ENCODE measurements at regions not wholly inside any gene's neighbourhood (a gene's known extent, or its start where the extent isn't known, plus 50 kb on each side); places are given as distances from the start of the nearest gene placed in this dataset.

DNA sequence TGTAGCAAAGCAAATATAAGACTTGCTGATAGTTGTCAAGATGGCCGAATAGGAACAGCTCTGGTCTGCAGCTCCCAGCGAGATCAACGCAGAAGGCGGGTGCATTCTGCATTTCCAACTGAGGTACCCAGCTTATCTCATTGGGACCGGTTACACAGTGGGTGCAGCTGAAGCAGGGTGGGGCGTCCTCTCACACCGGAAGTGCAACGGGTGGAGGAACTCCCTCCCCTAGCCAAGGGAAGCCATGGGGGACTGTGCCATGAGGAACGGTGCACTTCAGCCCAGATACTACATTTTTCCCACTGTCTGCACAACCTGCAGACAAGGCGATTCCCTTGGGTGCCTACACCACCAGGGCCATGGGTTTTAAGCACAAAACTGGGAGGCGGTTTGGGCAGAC lies 382.3 kb upstream of the EMCN start:
- Histone ChIP-seq H3K9ac (ENCODE audit: low read length) (no peak overlapping the region), H4K20me1 (ENCODE audit: insufficient read depth, low read length) (no peaks in the 10 kb centered on the region), H2AFZ (ENCODE audit: low read depth, low read length) (no peak overlapping the region), H3K4me3 (ENCODE audit: low read length) (no peak overlapping the region), H3K36me3 (replicated peaks; ENCODE audit: low read depth, low read length) (no peaks in the 10 kb centered on the region), H3K4me2 (ENCODE audit: low read length) (no peak overlapping the region), H3K27ac (ENCODE audit: low read length) (no peak overlapping the region), H3K27me3 (ENCODE audit: low read depth, low read length) (no peaks in the 10 kb centered on the region), H3K9me3 (ENCODE audit: insufficient read depth, low read length) (no peaks in the 10 kb centered on the region), H3K79me2 (ENCODE audit: low read length) (no peaks in the 10 kb centered on the region), H3K4me1 (ENCODE audit: low read length) (peaks cover 8% of the 10 kb centered on the region)
- TF ChIP-seq, protein P1, sequence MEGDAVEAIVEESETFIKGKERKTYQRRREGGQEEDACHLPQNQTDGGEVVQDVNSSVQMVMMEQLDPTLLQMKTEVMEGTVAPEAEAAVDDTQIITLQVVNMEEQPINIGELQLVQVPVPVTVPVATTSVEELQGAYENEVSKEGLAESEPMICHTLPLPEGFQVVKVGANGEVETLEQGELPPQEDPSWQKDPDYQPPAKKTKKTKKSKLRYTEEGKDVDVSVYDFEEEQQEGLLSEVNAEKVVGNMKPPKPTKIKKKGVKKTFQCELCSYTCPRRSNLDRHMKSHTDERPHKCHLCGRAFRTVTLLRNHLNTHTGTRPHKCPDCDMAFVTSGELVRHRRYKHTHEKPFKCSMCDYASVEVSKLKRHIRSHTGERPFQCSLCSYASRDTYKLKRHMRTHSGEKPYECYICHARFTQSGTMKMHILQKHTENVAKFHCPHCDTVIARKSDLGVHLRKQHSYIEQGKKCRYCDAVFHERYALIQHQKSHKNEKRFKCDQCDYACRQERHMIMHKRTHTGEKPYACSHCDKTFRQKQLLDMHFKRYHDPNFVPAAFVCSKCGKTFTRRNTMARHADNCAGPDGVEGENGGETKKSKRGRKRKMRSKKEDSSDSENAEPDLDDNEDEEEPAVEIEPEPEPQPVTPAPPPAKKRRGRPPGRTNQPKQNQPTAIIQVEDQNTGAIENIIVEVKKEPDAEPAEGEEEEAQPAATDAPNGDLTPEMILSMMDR (IDR thresholded peaks at IDR 0.05; ENCODE audit: low read depth, low read length), result no peak
- no peak for TF ChIP-seq EZH2phosphoT487 (IDR thresholded peaks at IDR 0.05; ENCODE audit: low read depth)

DNA sequence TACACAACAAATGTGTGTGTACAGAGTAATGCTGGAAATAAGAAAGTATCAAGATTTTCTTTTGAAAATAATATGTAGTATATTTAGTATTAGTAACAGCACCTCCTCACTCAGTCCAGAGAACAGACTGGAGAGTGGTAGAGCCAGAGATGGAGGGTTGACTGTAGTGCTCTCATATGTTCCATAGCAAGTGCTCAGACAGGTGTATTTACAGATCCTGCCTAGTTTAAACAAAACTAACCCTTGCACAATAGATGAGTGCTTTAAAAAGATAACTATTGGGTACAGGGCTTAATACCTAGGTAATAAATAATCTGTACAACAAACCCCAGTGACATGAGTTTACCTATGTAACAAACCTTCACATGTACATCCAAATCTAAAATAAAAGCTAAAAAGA lies 381.0 kb upstream of the EMCN start:
- H3K36me3 ChIP-seq (replicated peaks; ENCODE audit: low read depth, low read length), result no peaks in the 10 kb centered on the region
- TF ChIP-seq, protein P1 (IDR thresholded peaks at IDR 0.05; ENCODE audit: low read depth, low read length), result no peak
- no peak for TF ChIP-seq EZH2phosphoT487 (IDR thresholded peaks at IDR 0.05; ENCODE audit: low read depth)
- H4K20me1 ChIP-seq (ENCODE audit: insufficient read depth, low read length), result no peaks in the 10 kb centered on the region
- H3K9ac ChIP-seq (ENCODE audit: low read length), result no peak overlapping the region
- H3K4me2 ChIP-seq (ENCODE audit: low read length), result no peak overlapping the region
- H2AFZ ChIP-seq (ENCODE audit: low read depth, low read length), result no peak overlapping the region
- no peak overlapping the region for H3K4me3 ChIP-seq (ENCODE audit: low read length)
- H3K4me1 ChIP-seq (ENCODE audit: low read length), result peaks cover 10% of the 10 kb centered on the region
- no peaks in the 10 kb centered on the region for H3K9me3 ChIP-seq (ENCODE audit: insufficient read depth, low read length)
- no peaks in the 10 kb centered on the region for H3K27me3 ChIP-seq (ENCODE audit: low read depth, low read length)
- no peaks in the 10 kb centered on the region for H3K79me2 ChIP-seq (ENCODE audit: low read length)
- H3K27ac ChIP-seq (ENCODE audit: low read length), result no peak overlapping the region

DNA sequence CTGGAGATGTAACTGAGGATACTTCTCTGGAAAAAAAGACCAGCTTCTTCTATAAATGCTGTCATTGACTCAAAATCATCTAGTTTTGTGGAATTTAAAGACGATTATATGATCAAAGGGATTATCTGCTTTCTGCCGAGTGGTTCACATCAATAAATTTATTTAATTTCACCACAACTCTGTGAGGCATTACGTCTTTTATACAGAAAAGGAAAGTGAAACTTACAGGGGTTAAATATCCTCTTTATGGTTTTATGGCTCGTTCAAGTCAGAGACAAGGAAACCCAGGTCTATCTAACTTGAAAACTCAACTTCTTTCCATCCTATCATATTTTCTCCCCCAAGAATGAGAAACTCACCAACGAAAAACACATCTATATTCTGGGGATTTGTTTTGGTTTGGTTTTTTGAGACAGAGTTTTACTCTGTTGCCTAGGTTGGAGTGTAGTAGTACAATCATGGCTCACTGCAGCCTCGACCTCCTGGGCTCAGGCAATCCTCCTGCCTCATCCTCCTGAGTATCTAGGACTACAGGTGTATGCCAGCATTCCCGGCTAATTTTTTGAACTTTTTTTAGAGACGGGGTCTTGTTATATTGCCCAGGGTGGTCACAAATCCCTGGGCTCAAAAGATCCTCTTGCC lies 377.9 kb upstream of the EMCN start:
- Histone ChIP-seq H3K9ac (ENCODE audit: low read length) (peak overlapping the region; percentile 56), H3K4me2 (ENCODE audit: low read length) (peak overlapping the region; percentile 91), H3K79me2 (ENCODE audit: low read length) (no peaks in the 10 kb centered on the region), H4K20me1 (ENCODE audit: insufficient read depth, low read length) (no peaks in the 10 kb centered on the region), H3K4me1 (ENCODE audit: low read length) (peaks cover 10% of the 10 kb centered on the region), H3K27ac (ENCODE audit: low read length) (no peak overlapping the region), H3K27me3 (ENCODE audit: low read depth, low read length) (no peaks in the 10 kb centered on the region), H2AFZ (ENCODE audit: low read depth, low read length) (peak overlapping the region; percentile 99), H3K4me3 (ENCODE audit: low read length) (peak overlapping the region; percentile 73), H3K36me3 (replicated peaks; ENCODE audit: low read depth, low read length) (no peaks in the 10 kb centered on the region), H3K9me3 (ENCODE audit: insufficient read depth, low read length) (no peaks in the 10 kb centered on the region)
- TF ChIP-seq EZH2phosphoT487 (IDR thresholded peaks at IDR 0.05; ENCODE audit: low read depth), result no peak
- TF ChIP-seq, protein P1 (IDR thresholded peaks at IDR 0.05; ENCODE audit: low read depth, low read length), result no peak

DNA sequence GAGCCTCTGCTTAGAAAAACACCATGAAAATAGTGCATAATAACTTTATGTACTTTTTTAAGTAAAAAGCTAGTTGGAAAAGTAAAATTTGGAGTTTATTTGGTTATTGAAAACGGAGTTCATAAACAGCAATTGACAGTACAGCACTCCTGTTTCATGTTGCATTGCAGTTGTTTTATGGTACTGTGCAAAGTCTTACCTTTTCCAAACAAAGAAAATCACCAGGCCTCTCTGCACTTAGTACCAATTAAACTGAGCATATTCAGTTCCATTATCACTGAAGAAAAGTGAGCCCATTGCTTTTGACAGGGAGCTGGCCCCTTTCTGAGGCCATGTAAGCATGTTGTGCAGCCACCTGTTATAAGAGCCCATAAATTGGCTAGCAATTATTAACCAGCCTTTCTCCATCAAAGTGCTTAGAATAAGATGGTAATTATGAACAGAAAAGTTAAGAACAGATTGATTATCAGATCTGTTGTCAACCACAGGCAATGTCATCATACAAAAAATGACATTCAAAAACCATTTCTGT lies 376.6 kb upstream of the EMCN start:
- no peak overlapping the region for H2AFZ ChIP-seq (ENCODE audit: low read depth, low read length)
- no peak overlapping the region for H3K9ac ChIP-seq (ENCODE audit: low read length)
- no peak overlapping the region for H3K27ac ChIP-seq (ENCODE audit: low read length)
- no peak overlapping the region for H3K4me2 ChIP-seq (ENCODE audit: low read length)
- no peak overlapping the region for H3K4me3 ChIP-seq (ENCODE audit: low read length)
- TF ChIP-seq EZH2phosphoT487 (IDR thresholded peaks at IDR 0.05; ENCODE audit: low read depth), result no peak
- TF ChIP-seq, protein P1 (IDR thresholded peaks at IDR 0.05; ENCODE audit: low read depth, low read length), result no peak
- H3K27me3 ChIP-seq (ENCODE audit: low read depth, low read length), result no peaks in the 10 kb centered on the region
- no peaks in the 10 kb centered on the region for H3K79me2 ChIP-seq (ENCODE audit: low read length)
- H3K4me1 ChIP-seq (ENCODE audit: low read length), result peaks cover 10% of the 10 kb centered on the region
- no peaks in the 10 kb centered on the region for H4K20me1 ChIP-seq (ENCODE audit: insufficient read depth, low read length)
- no peaks in the 10 kb centered on the region for H3K9me3 ChIP-seq (ENCODE audit: insufficient read depth, low read length)
- no peaks in the 10 kb centered on the region for H3K36me3 ChIP-seq (replicated peaks; ENCODE audit: low read depth, low read length)
